Ureter (tissue), 1 donor: ENCODE measurements at regions not wholly inside any gene's neighbourhood (a gene's known extent, or its start where the extent isn't known, plus 50 kb on each side); places are given as distances from the start of the nearest gene placed in this dataset.

ENCODE experiments used
- DNase-seq: peaks from one replicate; pipeline ENCODE4 v3.0.0-alpha.2; 2020; ENCODE audit warnings: low spot score
- donor health status: DM: yes; HTN: yes; CAD: no.

DNA sequence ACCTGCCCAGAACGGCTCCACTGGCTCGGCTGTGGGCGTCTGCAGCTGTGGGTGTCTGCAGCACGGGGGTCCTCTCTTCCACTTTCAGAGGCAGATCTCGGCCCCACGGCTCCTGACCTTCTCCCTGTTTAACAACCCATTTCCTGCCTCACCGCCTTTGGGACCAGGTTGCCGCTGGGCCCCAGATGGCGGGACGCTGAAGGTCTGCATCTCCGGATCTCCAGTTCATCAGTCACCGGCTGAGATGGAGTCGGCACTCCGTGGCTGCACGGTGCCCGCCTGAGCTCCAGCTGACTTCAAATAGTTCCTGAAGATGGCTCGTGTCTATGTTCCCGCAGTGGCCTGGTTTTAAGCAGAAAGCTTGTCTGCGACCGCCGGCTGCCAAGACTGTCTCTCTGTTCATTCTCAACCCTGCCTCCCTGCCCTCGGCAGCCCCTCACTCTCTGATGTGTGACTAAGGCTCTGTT is 475.9 kb downstream of the BRD1 start:
- no peak for DNase-seq

DNA sequence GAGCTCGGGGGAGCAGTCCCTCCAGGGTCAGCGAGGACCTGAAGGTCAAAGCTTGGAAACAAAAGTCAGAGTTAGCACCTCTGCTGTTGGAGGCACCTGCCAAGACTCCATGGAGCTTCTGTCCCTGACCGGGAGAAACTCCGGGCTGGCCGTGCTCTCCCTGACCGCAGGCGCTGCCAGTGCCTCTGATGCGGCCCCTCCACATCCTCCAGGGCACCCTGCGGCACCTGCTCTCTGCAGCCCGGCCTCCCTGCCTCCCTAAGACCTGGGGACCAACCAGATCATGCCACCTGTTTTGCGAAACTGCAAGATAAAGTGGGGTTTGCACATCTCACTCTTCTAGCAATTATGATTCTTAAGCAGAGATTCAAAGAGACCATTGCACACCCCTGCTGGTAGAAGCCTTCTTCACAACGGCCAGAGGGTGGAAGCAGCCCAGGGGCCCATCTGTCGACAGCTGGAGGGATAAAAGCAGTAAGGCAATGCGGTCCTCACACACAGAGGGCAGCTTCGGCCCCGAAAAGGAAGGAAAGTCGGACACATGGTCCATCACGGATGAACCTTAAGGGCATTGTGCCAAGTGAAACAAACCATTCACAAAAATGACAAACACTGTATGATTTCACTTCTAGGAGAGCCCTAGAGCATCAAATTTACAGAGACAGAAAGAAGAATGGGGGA is 477.1 kb downstream of the BRD1 start:
- no peak for DNase-seq

DNA sequence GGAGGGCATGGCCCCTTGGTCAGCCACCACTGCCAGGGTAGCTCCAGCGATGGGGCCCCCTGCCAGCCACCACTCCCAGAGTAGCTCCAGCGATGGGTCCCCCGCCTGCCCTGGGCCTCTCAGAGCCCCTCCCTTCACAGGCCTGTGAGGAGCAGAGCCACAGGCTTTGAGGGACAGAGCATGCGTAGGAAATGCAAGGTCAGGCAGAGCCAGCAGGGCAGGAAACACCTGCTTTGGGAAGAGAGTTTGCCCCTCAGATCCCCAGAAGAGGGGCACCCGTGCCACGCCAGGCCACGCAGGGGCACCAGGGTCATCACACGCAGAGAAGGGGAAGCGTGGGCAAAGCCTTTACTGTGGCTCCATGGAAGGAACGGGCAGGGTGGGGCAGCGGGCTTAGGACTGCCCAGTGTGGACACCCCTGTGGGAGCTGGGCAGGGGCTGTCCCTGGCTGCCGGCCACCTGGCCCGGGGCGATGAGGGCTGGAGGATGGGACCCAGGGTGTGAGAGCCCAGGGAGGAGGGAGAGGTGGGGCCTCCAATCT is 477.8 kb downstream of the BRD1 start:
- no peak for DNase-seq

DNA sequence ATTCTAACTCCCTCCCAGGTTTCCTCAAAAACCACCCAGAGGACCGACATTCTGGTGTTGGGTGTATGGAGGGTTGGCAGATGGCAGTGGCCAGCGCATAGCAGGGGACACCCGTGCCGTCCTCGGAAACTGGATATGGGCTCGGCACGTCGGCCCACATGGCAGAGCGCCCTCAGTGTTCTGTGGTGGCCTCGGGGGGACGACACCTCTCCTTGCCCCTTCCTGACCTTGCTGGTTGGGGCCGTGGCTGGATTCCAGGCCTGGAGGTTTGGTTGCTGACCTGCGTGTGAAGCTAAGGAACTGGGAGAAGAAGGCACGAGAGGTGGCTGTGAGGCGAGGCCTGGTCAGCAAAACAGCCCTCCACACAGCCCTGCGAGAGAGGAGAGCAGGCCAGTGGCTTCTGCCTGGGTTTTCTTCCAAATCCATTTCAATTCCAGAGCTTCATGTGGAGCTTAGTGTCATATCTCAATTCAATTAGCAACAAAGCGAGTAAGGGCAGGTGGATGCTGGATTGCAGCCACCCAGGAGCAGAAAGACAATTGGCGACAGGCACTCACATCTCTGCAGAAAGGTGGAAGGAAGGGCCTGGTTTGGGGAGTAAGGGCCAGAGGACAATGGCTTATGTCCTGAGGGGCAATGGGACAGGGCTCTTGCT is 478.4 kb downstream of the BRD1 start:
- DNase-seq = no peak

DNA sequence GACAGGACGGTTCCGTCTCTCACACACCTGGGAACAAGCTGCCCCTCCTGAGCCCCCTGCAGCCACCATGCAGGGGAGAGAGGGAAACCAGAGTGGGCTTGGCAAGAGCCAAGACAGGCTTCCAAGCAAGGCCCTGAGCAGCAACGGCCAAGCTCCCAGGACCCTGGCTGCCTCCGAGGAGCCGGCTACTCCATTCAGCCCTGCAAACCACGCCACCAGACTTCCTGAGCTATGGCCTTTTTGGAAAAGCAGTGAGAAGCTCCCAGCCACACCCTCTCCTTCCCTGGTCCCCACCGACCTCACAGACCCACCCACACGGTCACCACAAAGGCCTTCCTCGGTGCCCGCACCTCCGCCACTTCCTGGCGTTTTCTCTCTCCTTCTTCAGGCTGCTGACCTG is 479.0 kb downstream of the BRD1 start:
- no peak for DNase-seq

DNA sequence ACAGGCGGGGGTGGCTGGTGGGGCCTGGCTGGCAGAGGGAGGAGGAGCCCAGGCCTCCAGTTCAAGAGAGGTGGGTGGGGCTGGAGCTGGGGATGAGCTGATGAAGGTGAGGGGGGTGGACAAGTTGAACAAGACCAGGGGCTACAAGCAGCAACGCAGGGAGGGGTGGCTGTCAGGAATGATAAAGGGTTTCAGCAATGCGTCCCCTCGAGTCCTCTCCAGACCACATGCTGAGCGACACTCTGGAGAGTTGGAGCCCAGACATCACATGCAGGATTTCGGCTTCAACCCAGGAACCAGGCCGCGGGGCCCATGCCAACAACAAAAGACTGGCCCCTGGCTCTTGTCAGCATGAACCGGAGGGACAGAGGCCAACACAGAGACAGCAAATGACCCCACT is 480.3 kb downstream of the BRD1 start:
- DNase-seq = no peak

DNA sequence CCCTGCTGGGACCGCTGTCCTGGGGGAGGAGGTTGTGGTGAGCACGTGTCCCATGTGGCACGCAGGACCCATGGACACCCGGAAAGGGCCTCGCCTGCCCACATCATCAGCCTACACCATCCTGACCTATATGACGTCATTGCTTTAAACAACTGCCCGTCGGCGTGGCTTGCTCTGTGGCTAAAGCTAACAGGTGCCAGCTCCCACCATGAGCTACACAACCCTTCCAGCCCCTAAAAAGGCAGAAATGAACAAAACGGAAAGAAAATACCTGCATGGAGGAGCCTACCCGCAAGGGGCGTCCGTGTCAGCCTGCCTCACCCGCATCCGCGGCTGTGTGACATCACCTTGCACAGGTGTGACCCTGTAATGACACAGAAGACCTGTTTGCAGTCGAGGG is 481.8 kb downstream of the BRD1 start:
- DNase-seq = no peak

DNA sequence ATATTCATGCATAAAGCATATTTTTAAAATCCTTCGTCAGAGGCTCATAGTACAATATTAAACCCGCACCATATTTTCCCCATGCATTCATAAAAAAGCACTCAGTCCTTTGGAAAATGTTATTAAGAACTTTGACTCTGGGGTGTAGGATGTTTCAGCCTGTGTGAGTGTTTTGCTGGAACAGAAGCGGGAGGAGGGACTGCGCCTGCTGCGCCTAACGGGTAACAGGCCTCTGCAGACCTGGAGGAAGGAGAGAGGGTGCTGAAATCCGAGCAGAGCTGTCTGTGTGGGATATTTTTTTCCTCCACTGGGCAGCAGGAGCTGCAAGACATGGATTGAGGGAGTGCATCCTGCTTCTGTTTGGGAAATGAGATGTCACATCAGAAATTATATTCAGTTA is 483.0 kb downstream of the BRD1 start:
- DNase-seq = no peak

DNA sequence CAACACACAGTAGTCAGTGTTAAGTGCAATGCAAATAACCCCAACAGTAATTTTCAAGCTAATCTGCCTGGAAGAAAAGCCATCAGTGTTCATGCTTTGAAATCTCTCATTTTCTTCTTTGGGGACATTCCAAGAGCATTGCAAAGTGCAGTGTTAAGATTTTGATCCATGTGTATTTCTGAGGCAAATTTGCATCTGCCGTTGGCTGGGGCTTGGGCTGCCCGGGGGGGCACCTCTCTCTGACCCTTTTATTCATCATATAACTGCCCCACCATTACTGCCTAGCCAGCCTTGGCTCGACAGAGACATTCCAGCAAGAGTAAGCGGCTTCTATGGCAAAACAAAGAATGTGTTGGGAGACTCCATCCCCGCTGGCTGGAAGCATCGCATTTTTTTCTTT is 483.5 kb downstream of the BRD1 start:
- no peak for DNase-seq

DNA sequence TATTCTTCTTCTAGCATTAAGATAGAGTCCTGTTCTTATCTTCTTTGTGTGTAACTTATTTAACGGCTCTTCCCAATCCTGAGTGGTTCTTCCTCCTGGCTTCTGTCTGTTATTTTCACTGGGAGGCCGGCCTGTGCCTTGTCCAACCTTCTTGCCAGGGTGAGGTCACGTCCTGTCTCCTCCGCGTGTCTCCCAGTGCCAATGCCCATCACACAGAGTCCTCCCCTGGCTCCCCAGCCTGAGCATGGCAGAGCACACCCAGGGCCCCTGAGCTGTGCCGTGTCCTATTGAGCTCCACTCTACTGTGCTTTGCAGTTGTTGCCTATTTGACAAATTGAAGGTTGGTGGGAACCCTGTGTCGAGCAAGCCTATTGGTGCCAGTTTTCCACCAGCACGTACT is 487.3 kb downstream of the BRD1 start:
- DNase-seq = peak; percentile 22

DNA sequence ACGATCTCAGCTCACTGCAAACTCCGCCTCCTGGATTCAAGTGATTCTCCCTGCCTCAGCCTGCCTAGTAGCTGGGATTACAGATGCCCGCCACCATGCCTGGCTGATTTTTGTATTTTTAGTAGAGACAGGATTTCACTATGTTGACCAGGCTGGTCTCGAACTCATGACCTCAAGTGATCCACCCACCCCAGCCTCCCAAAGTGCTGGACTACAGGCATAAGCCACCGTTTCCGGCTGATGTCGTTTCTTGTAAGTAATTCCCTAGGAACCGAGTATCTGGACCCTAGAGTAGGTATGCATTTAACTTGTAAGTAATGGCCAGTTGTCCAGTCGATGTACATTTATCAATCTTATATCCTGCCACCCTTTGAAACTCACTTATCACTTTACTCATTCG is 491.2 kb downstream of the BRD1 start:
- peak; percentile 15 for DNase-seq

DNA sequence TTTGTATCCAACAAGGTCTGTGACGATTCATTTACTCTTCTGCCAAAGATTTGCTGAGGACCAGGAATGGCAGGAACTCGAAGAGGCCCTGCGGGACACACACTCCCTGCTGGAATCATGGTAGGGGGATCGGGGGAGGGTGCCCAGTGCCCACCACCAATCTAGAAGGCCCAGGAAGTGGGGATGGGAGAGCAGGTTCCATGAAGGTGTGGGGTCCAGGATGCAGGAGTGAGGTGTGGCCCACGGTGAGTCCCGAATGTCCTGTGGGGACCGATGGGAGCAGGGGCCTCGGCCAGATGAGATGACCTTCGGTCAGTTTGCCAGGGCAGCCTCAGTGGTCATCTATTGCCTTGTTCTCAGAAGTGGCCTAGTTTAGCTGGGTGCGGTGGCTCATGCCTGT is 492.7 kb downstream of the BRD1 start:
- peak; percentile 18 for DNase-seq

DNA sequence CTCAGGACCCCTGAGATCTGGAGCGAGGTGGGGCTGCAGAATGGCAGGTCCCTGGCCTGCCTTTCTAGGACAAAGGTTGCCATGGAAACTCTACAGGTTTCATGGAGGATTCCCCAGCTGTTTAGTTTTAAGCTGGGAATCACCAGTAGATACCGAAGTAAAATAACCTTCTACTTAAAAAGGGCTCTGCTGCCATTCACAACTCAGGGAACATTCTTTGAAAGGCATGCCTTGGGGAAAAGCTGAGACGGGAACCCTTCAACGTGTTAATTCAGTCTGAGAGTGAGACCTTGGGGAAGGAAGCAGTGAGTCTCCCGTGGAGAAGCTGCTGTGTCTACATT is 493.3 kb downstream of the BRD1 start:
- no peak for DNase-seq

DNA sequence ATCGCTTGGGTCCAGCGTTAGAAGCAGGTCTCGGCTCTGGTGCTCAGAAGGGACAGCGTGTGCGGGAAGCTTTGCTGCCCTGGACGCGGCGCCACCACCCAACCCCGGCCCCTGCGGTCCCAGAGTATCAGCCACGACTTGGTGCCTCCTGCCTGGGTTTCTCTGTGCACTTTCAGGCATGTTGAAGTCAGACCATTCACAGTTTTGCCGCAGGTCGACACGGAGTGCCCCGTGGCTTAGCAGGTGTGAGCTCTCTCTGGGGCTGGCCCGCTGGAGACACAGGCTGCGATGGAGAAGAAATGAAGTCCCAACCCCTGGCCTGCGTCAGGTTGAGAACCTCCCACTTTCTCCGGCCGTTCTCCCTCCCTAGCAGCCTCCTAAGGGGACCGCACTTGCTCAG is 494.5 kb downstream of the BRD1 start:
- DNase-seq = peak; percentile 10

DNA sequence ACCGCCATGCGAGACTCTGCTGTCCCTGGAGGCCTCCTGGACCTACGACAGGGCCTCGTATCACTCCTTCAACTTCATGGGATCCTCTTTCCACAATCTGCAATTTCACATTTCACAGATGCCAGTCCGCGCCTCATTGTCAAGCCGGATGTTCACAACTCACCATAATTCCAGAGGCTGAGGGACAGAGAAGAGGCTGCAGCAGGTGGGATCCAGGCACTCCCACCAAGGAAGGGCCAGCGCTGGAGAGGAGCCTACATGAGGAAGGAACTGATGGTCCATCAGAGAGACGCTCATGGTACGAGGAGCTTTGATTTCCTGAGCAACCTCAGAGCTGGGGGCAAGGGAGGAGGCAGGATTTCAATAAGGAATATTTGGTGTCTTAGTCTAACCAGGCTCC is 495.0 kb downstream of the BRD1 start:
- peak; percentile 18 for DNase-seq

DNA sequence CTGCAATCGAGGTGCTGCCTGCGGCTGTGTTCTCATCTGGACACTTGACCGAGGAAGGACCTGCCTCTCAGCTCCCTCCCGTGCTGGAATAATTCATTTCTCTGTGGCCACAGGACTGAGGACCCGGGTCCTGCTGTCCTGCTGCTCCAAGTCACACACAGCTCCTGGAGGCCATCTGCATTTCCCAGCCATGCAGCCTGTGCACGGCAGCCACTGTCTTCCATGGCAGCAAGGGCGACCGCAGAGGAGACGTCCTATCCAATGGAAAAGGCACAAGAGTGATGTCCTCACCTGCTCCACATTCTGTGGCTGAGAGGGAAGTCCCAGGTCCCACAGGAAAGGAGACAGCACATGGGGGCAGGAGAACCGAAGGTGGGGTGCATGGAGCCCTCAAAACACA is 495.8 kb downstream of the BRD1 start:
- DNase-seq = peak; percentile 24

DNA sequence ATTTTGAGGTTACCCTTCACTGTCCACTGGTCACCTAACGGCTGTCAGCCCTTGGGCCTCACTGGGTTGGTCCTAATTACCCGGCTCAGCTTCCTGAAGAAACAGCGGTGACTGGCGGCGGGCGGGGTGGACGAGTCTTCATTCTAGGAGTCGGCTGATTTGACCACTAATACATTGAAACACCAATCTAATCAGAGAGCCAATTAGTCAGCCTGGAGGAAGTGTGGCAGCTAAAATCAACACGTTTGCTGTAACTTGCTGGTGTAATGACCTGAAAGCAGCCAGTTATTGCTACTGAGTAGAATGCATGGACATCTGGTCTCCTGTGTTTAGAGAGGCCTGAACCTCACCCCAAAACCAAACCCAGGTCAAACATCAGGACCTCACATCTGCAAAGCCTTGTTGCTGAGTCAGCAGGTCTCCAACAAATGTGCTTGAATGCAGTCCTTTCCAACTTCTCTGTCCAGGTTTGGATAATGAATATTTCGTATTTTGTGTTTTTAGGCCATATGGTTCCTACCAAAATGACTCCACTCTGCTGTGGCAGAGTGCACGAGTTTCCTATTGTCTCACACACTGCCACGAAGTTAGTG is 496.4 kb downstream of the BRD1 start:
- peak; percentile 3 for DNase-seq

DNA sequence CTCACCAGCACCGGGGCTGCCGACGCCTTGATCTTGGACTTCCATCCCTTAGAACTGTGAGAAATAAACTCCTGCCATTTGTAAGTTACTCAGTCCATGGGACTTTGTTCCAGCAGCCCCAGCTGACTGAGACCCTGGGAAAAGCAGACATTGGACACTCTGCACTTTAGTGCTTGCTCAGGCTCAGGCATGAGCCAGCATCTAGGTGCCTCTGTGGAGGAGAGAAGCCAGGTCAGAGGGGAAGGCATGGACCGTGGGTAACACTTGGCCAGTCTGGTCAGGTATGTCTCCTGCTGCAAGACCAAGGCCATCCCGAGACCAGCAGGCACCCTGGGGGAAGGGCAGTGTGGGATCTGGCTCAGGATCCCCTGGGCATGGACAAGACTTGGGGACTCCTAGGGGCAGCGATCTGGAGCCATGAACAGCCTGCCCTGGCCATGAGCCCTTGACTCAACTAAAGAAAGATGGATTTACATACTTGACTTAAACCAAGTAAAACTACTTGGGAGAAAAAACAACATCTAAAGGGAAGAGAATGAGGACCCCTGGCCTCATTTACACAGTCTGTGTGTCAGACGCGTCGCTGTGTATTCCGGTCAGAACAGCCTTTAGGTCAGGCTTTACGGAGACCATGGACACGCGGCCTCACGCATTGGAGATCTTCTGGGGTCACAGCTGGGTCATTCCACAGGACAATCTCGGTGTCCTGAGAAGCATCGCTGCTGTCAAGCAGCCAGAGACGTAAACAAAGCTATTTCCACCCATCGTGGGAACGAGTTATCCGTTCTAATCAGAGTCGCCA is 497.1 kb downstream of the BRD1 start:
- DNase-seq = peak; percentile 23

DNA sequence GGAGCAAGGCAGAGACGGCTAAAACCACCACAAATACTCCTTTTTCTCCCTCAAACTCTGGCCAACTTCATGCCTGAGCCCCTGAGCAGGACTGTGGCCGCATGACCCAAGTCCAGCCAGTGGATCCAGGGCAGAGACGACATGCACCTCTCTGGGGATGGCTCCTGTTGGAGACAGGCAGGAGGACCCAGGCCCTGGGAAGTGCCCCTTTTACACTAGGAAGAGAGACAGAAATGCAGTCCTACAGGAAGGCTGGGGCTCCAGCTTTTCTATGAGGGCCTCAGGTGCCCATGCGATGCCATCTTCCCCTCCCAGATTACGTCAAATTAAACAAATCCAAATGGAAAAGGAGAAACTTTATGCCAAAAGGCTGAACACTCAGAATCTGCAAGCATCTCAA is 498.0 kb downstream of the BRD1 start:
- peak; percentile 10 for DNase-seq

DNA sequence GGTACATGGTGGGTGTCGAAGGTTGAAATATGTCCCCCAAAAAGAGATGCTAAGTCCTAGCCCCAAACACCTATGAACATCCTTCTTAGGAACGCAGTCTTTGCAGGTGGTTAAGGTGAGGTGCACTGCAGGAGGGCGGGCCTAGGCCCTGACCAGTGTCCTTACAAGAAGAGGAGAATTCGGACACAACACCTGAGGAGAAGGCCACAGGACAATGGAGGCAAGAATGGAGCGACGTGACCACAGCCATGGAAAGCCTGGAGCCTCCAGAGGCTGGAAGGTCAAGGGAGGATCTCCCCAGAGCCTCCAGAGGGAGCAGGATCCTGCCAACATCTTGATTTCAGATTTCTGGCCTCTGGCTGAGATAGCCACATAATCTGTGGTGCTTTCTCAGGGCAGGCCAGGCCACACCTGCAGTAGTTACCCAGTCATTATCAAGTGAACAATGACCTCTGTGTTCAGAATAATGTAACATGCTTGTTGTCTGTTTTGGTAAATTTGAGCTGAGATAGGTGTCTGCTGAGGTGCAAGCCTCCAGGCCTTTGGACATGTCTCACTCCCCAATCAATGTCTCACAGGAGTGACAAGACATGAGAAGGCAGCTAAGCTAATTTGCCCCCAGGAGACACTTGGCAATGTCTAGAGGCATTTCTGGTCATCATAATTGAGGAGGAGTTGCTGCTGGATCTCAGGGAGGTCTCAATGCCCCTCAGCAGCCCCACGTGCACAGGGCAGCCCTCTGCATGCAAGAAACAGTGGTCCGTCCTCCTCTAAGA is 498.9 kb downstream of the BRD1 start:
- DNase-seq = peak; percentile 8

DNA sequence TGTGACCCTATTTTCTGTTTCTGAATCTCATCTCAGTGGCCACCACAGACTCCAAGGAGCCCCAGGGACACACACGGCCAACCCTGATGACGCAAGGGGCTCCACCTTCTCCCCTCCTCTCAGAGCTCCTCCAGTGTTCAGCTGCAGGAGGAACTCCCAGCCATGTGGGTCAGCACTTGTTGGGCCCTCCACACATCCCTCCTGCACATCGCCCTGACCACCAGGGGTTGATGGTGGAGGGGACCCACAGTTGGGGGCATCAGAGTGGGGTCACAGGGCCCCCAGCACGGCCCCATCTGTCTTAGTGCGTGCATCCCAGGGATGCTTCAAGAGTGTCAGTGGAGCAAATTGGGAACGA is 499.6 kb downstream of the BRD1 start:
- peak; percentile 2 for DNase-seq
